Stimulated activated CD4-positive, alpha-beta T cell treated with anti-CD3 and anti-CD28 coated beads, Interleukin-2, amount 100 ng/mL, for 4 hours (primary cell): ENCODE measurements at regions not wholly inside any gene's neighbourhood (a gene's known extent, or its start where the extent isn't known, plus 50 kb on each side); places are given as distances from the start of the nearest gene placed in this dataset.

Experiments
- DNase-seq: peaks from one replicate; pipeline ENCODE4 v3.0.0-alpha.2; 2020; ENCODE audit warnings: low read depth

DNA sequence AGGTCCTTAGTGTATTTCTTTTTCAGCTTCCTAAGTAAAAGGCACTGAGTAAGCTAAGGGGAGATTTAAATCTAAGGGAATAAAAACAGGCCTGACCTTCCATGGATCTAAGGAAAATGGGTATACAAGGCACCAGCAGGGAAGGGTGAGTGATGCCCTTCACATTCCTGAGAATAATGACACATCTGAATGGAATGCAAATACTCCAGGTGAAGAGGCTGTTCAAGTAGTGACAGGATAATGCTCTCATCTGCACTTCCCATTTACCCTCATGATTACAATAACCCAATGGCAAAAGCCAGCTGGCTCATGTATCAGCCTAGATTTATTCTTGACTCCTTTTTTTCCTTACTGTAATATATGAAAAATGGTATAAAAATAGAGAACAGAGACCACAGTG lies 216.2 kb upstream of the ACTBL2 start:
- no peak for DNase-seq

DNA sequence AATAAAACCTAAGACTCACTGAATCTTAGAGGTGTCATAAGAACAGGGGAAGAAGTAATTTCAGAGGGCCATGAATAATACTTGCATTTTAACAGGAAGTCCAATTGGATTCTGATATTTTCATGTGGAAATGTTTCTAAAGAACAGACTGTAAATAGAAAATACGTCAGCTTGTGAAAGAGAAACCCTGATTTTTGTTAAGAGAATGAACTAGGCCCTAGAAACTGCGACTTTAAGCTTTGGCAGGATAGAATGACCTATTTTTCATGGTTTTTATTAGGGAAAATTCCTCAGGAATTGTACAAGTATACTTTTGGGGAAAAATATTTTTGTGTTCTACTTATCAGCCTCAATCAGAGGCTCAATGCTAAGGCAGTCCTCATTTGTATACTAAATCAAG lies 215.5 kb upstream of the ACTBL2 start:
- DNase-seq: no peak

DNA sequence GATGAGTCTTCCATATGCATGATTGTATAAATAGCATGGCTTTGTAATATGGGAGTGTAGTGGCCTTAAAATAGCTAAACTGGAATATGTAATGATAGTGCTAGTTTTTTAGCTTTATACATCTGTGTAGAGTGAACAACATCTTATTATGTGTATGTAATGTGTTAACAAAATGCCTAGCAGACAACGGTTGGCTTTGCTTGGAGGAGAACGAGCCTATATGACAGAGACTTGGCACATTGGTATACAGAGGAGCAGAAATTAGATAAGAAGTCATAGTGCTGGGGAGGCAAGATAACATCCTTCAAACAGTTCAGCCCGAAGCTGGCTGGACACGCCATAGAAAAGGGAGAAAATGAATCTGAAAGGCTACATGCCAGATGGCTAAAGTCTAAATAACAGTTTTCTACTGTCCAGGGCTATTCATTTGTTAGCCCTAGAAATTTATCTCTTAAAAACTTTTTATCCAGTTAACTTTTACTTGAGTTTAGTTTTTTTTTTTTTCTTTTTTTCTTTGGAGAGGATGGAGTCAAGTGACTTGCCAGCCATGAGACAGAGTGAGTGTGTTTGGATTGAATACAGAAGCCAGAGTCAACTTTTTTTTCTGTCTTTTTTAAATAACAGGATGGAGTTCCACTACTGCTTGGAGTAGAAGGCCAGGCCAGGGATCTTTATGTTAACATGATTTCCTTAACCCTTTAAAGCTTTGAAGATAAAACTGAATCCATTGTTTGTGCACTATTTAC lies 214.4 kb upstream of the ACTBL2 start:
- DNase-seq: no peak

DNA sequence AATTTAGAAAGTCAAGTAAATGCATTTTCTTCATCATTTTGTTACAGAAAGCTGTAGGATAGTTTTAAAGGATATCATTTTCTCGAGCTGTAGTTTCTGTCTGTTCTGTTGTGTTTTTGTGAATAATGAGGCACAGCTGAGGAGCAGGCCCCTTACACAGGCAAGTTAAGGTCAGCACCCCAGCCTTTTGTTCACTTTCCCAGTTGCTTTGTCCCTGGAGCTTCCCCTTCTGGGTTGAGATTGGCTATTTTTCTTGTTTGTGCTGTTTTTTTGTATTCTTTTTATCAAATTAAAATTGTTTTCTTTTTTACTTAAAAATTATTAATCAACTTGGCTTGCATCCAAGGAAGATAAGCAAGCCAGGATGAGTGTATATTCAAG lies 213.8 kb upstream of the ACTBL2 start:
- DNase-seq: no peak

DNA sequence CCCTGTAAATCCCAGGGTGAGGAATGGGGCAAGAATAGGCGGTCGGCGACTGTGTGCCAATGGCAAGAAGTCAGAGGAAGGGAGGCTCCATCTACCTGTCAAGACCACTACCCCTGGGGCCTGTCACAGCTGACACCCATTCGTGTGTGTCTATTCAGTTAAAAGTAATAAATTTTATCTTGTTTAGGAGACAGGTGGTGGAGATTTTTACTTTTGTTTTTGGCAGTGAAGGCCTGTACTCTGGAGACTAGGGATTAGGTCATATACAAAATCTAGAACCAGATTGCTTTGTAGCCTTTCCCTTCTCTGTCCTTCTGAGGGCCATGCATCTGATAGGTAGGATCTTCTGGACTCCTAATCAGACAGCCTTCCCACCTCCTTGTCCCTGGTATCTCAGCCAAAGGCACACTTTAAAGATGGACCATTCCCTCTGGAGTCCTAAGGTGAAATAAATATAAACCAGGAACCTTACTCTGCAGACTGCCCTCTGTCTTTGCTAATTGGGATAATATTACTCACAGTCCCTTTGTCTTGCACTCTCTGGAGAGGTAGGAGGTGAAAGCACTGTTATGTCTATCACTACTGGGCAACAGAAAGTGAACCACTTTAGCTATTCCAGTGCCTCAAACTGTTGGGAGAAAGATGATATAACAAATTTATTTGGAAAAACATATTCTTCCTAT lies 213.2 kb upstream of the ACTBL2 start:
- no peak for DNase-seq

DNA sequence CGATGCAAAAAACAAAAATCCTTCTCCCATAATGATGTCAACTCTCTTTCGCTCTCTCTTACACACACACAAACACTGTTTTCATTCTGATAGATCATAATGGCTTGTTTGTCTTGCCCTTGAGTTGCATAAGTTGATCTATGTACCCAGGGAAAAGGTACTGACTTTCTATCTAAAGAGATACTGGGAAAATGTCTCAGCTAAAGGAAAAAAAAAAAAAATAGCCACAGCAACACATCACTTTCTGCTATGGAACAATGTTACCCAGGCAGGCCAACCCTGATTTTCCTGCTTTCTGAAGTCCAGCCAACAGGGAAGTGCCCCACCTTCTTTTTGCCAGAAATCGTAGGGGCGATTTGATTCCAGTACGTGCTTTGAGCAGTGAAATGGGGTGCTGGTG lies 212.6 kb upstream of the ACTBL2 start:
- no peak for DNase-seq

DNA sequence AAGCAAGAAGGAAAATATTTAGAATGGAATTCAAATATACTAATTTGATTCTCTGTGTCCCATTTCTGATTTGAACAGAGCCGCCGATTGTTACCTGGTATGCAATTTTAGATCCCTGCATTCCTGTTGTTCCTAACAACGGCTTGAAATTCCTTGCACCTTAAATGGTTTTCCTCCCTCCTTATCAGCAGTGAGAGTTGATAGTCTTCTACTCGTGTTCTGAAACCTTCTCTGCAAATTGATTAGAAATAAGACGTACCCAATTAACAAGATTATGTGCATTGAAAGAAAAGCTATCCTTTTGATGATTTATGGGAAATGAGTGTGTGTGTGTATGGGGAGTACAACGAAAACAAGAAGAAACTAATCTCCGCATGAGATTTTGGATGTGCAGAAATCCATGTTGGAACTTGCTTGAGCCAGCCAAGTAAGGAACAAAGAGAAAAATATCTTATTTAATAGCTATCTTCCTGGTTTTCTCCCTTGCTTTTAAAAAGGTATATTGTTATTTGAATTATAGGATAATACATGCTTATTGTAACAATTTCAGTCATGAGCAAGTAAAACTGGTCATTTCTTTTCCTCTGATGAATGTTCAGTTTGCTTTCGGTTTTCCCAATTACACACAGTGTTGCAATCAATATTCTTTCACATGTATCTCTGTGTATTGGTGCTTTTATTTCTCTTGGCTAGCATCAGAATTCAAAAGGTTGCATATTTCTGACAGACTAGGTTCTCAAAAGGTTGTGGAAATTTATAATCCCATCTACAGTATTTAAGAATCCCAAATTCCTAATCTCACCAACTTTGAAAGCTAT lies 211.1 kb upstream of the ACTBL2 start:
- DNase-seq: no peak

DNA sequence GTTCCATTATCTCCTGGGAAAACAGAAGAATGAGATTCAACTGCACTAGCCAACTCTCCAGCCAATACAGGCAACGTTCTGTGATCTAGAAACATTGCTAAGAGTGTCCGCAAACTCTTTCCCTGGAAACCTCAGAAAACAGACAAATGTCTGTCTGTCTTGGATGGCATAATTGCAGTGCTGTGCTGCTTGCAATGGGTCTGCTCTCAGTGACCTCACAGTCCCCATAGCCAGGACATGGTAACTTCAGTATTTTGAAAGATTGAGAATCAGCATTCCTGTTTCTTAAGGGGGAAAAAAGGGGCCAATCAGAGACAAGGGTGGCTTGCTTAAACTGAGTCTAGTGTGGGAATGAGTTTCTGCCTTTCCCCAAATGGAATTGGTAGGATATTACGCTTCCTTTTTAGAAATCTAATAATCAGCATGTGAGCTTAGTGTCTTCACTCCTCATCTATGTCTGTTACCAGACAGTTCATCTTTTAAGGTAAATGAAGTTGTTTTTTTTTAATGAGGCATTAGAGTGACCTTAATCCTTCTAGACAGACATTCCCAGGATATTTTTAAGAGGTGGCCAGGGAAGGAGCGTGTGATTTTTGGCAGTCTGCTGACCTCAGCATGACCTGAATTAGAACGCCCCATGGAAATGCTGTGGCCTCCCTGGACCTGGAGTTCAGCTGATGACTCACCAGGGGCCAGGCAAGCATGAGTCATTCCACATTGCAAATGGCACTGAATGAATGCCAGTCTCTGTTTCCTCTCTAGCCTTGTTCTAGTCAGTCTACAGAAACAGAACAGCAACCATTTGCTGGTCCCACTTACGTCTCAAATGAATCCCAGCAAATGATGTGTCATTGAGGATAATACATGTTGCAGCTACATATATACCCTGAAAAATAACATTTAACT lies 210.2 kb upstream of the ACTBL2 start:
- peak; percentile 17 for DNase-seq

DNA sequence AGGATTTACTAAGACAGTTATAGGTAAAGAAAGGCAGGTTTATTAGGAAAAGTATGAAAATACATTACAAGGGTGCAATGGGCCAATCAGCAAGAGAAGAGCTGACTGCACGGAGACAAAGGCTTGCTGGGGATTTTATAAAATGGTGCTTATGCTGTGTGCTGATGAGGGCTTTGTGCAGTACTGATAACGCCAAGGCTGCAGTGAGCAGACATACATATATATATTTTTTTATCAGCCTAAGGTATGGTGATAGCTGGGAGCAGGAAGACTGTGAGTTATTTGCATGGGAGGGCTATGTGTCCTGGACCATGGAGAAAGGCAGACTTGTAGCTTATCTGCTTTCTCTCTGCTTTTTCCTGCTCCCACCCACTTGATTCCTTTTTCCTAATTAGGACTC lies 208.1 kb upstream of the ACTBL2 start:
- DNase-seq: no peak

DNA sequence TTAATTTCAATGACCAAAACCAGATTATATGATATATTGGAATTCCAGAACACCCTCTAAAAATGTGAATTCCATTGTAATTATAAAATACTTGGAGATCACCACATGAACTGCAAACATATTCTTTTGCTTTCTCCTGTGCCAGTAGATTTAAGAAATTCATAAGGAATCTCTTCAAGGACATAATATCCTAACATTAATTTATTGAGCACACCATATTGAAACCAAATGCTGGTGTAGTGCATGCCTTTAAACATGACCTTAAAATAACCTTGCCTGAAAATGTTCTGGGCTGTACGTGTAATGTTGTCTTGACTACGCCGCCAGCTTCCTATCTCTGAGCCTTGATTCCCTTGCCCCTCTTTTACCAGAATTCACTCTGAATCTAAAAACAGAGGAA lies 205.0 kb upstream of the ACTBL2 start:
- no peak for DNase-seq

DNA sequence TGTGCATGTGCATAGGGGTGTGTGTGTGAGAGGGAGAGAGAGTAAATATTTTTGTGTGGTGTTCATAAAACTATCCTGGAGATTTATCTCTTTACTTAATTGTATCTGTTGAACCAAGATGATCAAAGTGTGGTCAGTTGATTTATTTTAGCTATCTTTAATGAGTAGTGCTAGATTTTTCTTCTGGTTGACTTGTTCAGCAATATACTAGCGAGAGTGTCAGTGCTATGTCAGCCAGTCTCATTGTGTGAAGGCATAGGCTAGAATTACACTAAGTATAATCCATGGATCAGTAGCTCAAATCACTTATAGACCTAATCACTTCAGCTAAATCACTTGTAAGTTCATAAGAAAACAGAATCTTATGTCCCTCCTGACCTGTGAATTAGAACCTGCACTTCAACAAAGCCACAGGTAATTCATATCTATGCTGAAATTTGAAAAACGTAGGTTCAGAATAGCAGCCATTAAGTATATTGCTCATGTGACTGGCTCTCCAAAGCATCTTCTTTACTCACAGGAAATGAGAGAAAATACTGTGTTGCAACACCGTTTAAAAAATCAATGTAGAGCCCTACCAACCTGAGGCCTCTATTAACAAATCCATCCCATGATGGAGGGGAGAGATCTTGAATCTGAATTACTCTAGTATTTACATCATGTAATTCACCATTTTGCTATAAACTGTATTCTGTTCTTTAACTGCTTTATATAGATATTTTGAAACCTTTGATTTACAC lies 203.1 kb upstream of the ACTBL2 start:
- no peak for DNase-seq

DNA sequence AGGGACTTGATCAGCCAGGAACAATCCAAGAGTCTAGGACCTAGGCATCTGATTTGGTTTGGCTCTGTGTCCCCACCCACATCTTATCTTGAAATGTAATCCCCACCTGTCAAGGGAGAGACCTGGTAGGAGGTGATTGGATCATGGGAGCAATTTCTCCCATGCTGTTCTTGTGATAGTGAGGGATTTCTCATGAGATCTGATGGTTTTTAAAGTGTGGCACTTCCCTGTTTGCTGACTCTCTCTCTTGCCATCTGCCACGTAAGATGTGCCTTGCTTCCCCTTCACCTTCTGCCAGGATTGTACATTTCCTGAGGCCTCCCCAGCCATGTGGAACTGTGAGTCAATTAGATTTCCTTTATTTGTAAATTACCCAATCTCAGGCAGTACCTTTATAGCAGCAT lies 201.7 kb upstream of the ACTBL2 start:
- DNase-seq: no peak

DNA sequence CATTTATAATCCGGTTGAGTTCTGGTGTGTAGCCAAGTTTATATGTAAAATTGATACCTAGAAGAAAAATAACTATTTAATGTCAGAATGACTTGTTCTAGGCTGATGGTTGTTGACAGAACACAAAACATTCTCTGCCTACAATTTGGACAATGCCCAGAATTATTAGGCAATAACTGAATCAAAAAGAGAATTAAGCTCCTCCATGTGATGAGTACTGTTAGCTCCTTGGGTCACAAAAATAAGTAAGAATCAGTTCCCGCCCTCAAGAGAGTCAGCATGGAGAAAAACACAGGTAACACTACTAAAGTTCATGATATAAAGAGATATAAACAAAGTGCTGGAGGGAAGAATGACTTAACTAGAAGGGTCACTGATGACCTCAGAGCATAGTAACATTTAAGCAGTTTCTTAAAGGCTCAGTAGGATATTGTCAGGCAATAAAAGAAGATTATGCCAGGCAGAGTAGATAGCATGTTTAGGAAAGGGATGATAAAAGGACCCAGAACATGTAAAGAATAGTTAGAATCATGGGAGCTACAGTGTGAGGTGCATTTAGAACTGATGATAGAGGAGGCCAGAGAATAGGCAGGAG lies 200.5 kb upstream of the ACTBL2 start:
- no peak for DNase-seq

DNA sequence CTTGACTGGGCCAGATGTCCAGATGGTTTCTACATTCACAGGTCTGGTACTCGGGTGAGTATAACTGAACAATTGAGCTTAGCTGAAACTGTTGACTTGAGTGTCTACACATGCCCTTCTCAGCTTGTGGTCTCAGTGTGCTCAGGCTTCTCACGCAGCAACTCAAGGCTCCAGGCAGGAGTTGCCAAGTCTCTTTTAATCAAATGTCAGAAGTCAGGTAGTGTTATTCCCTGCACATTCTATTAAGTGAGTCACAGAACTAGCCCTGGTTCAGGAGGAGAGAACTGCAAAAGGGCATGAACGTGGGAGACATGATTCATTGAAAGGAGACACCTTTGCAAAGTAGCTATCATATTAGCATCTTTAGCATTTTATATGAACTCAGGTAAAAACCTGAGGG lies 199.3 kb upstream of the ACTBL2 start:
- no peak for DNase-seq

DNA sequence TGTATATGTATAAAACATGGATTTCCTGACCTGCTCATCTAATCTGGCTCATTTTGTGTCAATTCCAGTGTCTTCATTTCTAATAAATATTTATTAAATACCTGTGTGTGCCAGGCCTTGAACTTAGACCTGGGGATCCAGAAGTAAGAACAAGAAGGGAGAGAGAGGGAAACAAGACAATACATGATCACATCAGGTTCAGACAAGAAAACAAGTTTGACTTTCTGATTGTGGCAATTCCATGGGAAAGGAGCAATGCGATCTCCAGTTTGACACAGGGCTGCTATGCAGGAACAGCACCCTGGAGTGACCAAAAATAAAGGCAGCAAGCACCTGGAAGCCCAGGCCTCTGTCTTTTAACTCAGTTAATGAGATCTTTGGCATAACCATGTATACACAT lies 198.1 kb upstream of the ACTBL2 start:
- no peak for DNase-seq

DNA sequence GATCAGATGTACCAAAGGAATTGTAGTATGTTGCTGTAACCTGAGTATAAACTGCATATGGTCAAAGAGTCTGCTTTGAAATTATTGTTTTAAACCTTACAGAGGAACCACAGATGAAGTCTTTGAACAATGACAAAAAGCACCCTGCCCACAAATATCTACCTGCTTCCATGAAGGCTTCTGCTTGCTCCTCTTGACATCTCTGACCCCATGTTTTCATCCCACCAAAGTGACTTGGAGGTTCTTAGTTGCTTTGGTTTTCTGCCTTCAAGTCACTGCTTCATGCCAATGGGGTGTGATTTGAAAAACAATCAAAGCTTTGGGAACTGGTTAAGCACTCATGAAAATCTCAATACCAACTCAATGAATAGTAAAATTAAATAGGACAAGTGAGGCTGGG lies 194.6 kb upstream of the ACTBL2 start:
- no peak for DNase-seq

DNA sequence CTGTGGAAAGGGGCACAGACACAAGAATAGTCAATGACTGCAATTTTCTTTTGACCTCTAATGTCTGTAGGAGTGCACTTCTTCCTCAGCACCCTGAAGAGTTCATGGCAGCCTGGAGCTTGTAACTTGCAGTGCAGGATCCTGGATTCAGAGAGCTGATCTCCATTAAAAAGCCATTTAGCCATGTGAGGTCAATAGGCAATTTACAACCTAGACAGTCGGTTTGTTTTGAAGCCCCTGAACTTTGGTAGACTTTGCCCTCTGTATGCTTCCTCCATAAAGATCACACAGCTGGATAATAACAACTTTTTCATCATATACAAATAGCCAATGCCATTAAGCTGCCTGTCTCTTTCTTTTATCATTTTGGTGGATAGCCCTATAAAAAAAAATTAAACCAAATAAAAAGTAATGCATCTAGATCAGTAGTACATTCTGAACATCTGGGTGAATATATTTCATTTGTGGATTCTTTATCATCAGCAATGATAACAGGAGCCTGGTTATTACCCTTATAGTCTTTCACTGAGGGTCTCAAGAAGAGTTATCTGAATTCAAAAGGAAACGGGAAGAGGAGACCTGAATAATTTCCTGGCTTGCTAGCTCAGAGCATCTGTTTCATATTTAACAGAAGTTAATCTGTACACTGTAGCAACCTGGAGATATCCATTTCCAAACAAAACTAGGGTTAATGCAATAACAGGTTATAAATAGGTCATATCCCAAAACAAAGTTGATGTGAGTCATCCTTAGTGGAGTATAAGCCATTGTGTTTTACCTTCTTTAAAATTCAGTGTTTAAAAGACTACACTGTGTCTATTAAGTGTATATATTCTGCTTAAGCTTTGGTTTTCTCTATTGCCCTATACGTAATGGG lies 193.8 kb upstream of the ACTBL2 start:
- DNase-seq: no peak

DNA sequence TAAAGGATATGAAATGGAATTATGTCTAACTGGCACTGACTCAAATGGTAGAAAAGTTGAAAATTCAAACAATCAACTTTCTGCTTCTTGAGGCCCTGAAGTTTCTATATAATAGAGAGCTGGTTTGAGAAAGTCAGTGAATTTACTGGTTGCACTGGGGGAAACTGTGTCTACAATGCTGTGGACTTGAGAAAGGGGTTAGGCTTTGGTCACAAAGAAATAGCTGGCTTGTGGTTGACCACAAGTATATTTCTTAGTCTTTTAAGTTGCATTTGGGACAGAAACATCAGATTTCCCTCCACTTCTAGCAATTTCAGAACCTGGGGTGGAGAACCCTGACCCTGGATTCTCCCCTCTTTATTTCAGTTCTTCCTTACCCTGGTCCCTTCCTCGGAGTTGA lies 192.6 kb upstream of the ACTBL2 start:
- no peak for DNase-seq

DNA sequence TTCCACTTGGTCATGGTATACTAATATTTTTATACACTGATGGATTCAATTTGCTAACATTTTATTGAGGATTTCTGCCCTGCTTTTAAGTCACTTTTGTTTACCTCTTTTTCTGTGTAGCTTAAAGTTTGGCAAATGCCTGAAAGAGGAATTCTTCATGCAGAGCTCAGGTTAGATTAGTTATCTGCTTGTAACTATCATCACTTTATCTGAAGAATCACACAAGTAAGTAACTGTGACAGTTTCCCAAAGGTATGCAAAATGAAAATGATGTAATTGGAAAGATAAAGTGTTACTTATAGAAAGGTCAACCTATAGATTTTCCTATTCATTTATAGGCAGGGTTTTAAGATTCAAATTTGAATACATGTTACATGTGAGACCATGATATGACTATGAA lies 188.8 kb upstream of the ACTBL2 start:
- no peak for DNase-seq

DNA sequence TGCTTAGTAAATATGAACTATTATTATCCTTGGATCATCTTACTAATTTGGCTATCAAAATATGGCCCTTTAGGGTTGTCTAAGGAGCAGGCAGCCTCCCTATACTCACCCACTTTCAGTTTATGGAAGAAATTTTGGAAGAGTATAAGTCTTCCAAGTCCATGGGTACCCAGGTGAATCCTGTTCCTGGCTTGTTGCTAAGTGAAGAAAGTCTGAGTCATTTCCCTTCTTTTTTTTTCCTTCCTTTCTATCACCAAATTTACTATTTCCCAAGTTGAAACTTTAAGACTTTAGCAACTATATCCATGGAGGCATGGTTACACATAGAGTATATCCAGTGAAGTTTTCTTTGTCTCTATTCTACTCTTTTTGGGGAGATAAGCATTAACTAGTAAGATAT lies 184.0 kb upstream of the ACTBL2 start:
- no peak for DNase-seq
